GM18517 (cell line): ENCODE measurements at regions not wholly inside any gene's neighbourhood (a gene's known extent, or its start where the extent isn't known, plus 50 kb on each side); places are given as distances from the start of the nearest gene placed in this dataset.

Source experiments
- ATAC-seq: cut with Tn5 transposase; IDR thresholded peaks from one replicate; pipeline ENCODE4 v1.9.1; 2021; ENCODE audit warnings: mild to moderate bottlenecking, moderate library complexity; ENCODE audit not compliant: unreplicated experiment

DNA sequence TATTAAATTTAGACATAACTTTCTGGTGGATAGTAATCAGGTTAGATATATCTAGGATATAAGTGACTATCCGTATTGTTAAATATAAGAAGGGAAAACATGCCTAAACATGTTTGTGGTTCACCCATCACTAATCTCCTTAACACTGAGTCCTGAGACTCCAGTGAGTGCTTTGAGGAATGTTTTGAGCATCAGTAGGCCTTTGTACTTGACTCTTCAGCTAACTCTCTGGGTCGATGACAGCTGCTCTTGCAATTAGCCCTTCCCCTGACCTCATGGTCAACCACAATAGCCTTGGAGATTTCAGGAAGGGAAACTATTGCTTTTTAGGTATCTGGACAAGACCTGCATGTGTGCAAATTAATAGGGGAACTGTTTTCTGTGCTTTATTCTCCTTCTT lies 716.8 kb downstream of the EPHA4 start:
- ATAC-seq, result no peak

- ATAC-seq, result no peak
These were observed 715.6 kb downstream of the EPHA4 start for GRCh38 chr2:220856486-220856885.

DNA sequence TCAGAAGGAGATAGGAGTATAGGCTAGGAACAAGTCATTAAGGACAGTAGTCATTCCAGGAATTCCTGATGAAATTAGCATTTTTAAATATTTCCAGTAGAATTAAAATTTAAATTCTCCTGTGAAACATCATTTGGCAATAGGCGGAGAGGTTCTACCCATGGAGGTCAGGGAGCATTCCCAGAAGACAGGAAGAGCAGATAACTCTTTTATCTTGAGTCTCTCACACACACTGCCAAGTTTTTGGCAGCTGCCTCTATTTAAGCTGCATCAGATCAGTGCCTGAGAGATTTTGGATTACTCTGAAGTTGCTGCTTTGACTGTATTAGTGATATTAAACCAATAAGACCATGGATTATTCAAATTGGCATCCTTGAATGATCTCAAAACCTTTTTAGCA lies 714.7 kb downstream of the EPHA4 start:
- ATAC-seq, result no peak

DNA sequence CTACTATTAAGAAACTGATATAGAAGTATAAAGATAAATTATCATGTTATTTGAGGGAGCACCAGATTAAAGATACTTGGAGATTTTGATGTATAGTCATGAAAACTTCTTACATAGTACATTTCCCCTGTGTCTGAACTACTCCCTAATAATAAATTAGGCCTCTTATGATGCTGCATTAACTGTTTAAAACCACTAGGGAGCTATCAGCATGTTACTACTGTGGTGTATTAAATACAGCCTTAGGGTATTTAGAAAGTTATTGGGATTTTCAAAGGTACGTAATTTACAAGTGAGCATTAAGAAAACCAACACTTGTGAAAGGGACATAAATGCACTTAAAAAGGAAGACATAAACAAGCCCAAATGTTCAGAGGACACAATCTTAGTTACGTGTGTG lies 714.0 kb downstream of the EPHA4 start:
- ATAC-seq, result no peak

DNA sequence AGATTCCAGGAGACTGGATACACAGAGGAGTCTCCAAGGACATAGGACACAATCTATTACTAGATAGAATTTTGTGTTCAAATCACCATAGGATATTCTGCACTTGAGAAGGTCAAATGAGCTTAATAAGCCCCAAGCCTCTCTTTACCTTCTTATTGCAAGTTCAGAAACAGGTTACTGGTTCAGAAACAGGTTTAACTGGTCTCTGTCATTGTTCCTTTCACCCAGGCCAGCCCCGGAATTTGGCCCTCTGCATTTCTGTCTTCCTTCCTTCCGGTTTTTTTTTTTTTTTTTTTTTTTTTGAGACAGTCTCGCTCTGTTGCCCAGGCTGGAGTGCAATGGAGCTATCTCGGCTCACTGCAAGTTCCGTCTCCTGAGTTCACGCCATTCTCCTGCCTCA lies 700.2 kb downstream of the EPHA4 start:
- ATAC-seq, result no peak

DNA sequence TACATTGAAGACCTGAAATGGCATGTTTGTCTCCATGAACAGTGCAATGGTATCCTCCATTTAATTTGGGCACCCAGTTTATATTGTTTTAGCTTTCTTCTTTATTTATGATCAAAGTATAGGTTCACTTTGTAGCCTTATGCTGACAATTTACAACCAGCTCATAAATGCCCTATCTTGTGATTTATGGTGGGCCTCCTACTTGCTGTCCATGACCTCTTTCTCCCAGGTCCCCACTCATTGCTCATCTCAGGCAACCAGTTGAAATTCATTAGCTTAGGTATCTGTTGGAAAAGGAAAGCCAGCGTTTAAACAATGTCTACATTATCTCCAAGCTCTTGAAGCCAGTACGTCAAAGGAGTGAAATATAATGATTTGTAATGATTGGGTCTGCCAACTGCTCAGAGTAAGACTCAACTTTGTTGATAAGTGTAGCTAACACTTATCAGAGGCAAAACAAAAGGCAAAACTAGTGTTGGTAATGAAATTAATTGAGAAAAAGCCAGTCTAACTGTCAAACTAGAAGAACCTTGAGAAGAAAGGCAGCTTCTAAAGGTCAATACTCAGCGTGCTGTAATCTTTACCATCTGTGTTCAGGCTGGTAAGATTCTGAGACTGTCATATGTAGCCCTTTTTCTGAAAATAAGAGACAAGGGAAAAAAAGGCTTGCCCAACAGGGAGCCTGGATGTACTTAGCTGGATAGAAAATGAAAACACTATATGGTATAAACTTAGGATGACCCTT lies 695.9 kb downstream of the EPHA4 start:
- no peak for ATAC-seq

DNA sequence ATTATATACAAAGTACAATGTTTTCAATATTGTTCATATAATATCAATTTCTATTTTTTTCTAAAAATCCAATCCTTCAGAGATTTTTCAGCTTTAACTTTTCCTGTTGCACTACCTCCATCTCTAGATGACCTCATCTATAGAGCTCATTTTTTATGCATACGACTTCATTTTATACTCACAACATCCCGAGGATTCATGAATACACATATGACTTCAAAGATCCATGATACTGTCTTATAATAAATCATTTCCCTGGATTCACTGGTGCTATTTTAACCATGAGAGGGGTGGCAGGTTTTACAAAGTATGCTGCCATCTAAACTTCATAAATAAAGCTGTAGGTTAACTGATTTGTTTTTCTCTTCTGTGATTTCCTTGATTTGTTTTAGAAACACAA lies 694.6 kb downstream of the EPHA4 start:
- ATAC-seq, result no peak

- ATAC-seq, result no peak
These were observed 694.2 kb downstream of the EPHA4 start for GRCh38 chr2:220877897-220878296.

- no peak for ATAC-seq
These were observed 691.2 kb downstream of the EPHA4 start for GRCh38 chr2:220880623-220881596.

DNA sequence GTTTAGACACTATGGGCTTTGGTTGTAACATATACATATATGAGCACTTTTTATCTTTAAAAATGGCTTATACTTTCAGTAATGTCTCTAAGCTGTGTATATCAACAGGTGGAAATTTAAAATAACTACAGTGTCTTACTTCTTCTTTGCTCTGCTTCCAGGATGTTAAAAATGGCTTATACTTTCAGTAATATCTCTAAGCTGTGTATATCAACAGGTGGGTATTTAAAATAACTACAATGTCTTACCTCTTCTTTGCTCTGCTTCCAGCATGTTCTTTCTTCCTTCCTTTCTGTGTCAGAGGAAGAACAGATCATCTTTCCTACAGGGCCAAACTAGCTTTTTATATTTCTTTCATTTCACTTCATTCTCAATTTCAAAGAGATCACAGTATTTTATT lies 689.6 kb downstream of the EPHA4 start:
- ATAC-seq, result no peak

- ATAC-seq, result no peak
These were observed 686.5 kb downstream of the EPHA4 start for GRCh38 chr2:220885593-220885992.

DNA sequence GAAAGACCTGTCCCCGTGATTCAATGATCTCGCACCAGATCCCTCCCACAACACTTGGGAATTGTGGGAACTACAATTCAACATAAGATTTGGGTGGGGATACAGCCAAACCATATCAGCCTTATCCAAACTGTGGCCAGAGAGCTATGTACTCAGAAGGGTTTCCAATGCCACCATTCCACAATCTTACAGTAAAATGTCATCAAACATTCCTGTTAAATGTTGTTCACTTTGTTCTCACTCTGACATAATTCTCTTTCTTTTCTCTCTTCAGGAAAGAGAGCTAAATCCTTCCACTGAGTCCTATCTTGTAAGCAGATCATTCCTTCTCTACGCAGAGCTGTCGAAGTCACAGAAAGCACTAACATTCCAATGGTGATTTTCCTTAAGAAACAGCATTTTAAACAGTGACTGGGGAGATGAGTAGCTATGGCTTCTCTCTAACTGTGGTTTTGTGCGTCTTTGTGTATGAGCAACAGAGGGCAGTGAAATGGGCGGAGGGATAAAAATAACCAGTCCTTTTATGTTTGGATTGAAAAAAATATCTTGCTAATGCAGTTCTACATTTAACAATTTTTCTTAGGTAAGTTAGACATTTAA lies 684.7 kb downstream of the EPHA4 start:
- ATAC-seq, result no peak

- ATAC-seq, result no peak
These were observed 684.2 kb downstream of the EPHA4 start for GRCh38 chr2:220887876-220888275.

GRCh38 chr2:220890931-220891330 lies 681.2 kb downstream of the EPHA4 start:
- no peak for ATAC-seq

DNA sequence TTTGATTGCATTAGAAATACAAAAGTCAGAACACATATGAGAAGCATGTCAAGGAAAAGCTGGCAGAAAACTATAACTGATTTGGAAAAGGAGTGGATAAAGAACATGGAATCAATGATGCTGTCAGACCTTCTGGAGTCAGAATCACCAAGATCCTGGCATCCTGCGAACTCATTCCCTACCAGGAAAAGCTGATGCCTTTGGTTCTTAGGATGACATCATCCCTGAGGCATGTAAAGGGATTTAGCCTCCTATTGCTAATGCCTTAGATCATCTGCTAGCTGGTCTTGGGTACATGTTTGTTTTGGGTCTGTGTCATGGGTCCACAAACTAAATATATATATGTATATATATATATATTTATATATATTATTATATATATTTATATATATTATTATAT lies 680.7 kb downstream of the EPHA4 start:
- no peak for ATAC-seq

GRCh38 chr2:220892018-220892634 lies 680.0 kb downstream of the EPHA4 start:
- ATAC-seq, result no peak

DNA sequence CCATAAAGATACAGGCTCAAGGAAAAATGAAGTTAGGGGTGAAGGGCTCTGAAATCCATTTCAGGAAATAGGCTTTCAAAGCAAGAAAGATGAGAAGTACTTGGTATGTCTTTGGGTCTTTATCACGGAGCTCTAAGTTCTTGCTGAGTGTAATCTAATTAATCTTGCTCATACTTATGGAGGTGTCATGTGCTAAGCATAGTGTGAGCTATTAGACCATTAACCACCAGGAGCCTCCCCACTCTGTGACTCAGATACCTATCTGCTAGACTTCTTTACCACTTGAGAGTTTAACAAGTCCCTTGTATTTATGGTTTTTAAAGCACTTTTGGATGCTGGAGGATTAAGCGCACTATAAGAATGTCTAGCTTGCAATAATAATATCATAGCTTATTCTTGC lies 678.7 kb downstream of the EPHA4 start:
- ATAC-seq, result no peak

DNA sequence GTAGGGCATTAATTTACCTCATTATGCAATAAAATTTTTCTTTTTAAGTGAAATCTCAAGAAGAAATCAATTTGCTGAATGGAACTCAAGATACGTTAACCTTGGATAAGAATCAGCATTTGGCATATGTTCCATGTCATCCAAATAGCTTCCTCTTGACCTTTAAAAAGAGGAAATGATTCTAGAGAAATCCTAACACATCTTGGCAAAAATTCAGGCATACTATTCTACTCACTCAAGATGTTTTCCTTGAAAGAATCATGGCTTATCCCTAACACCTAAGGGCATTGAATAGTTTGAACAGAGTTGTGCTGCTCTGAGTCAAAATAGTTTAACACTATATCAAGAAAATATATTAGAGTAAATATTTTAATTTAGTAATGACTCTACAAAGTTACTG lies 678.0 kb downstream of the EPHA4 start:
- no peak for ATAC-seq

DNA sequence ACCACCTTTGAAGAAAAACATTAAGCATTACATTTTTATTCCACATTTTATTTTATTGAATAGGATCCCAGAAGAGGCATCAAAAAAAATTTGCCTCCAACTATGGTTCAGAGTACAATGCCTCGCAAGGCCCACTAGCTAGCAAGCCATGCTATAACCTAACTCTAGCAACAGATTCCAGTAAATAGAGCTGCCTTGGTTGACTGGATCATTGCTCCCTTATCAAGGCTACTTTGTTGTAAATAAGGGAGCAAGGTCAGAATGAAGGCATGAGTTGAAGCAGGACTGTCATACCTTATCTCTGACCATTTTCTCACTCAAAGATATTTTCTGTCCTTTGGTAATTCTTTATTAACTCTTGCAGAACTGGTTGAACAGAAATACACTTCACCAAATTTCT lies 672.6 kb downstream of the EPHA4 start:
- ATAC-seq, result no peak

DNA sequence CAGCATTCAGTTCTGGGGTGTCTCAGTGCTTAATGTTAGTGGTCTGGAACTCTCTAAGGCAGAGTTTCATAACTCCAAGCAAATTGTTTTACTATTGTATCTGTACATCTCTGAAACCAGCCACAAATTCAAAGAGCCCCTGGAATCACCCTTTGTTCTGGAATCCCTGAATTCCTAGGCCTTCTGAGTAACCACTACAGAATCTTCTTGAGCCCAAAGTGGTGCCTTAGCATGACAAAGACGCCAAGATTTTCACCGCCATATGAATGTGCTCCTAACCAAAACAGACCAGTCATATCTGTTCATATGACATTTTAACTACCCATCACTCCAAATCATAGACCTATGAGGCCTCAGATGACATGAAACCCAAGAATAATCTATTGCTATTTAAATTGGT lies 668.1 kb downstream of the EPHA4 start:
- ATAC-seq, result no peak

GRCh38 chr2:220913384-220913783 lies 658.7 kb downstream of the EPHA4 start:
- no peak for ATAC-seq
